ENCODE measurements at regions not wholly inside any gene's neighbourhood (a gene's known extent, or its start where the extent isn't known, plus 50 kb on each side); places are given as distances from the start of the nearest gene placed in this dataset.
"Not testable (repeated sequence)": the region's sequence is repeated elsewhere in the genome, so short reads cannot be mapped to it uniquely, and the experiment has no call there.

- no peaks in the 10 kb centered on the region for H3K9me2 ChIP-seq (ENCODE audit: insufficient read depth, low read length)
- TF ChIP-seq CTCF (IDR thresholded peaks at IDR 0.05; ENCODE audit: poor library complexity, severe bottlenecking) (no peak), SMC3 (conservative IDR thresholded peaks at IDR 0.05; ENCODE audit: poor library complexity) (no peak), REST (IDR thresholded peaks at IDR 0.05; ENCODE audit: borderline replicate concordance) (no peak), TAF1 (IDR thresholded peaks at IDR 0.05; ENCODE audit: low read depth) (no peak), POLR2AphosphoS5 (IDR thresholded peaks at IDR 0.05) (no peak), EZH2 (IDR thresholded peaks at IDR 0.05; ENCODE audit: borderline replicate concordance, insufficient read depth, low read length, poor library complexity, severe bottlenecking) (no peak), MXI1 (conservative IDR thresholded peaks at IDR 0.05; ENCODE audit: poor library complexity, severe bottlenecking) (no peak)
- H3F3A ChIP-seq (ENCODE audit: insufficient read depth, low read length, poor library complexity, severe bottlenecking), result no peaks in the 10 kb centered on the region
- no peak overlapping the region for H3K27ac ChIP-seq (ENCODE audit: low read length)
- H3K79me2 ChIP-seq (replicated peaks; ENCODE audit: insufficient read depth, low read length), result no peaks in the 10 kb centered on the region
- no peak overlapping the region for H3K9ac ChIP-seq (ENCODE audit: low read length)
- H3K36me3 ChIP-seq (ENCODE audit: insufficient read depth, low read length), result no peaks in the 10 kb centered on the region
- H3K4me3 ChIP-seq (ENCODE audit: low read length), result no peak overlapping the region
- no peak overlapping the region for H2AFZ ChIP-seq (ENCODE audit: low read depth, low read length)
- H4K20me1 ChIP-seq (ENCODE audit: insufficient read depth), result no peaks in the 10 kb centered on the region
- no peak overlapping the region for H3K4me2 ChIP-seq (ENCODE audit: low read length)
- no peaks in the 10 kb centered on the region for H3K27me3 ChIP-seq (ENCODE audit: insufficient read depth, low read depth, low read length)
- H3K9me3 ChIP-seq (ENCODE audit: low read length), result no peaks in the 10 kb centered on the region
These were observed 208.4 kb upstream of the KCND2 start for GRCh38 chr7:120064565-120064964.

- not testable (repeated sequence) for H3K9ac ChIP-seq (ENCODE audit: low read length); H2AFZ ChIP-seq (ENCODE audit: low read depth, low read length); H3F3A ChIP-seq (ENCODE audit: insufficient read depth, low read length, poor library complexity, severe bottlenecking); H3K4me3 ChIP-seq (ENCODE audit: low read length); H3K27me3 ChIP-seq (ENCODE audit: insufficient read depth, low read depth, low read length); H3K27ac ChIP-seq (ENCODE audit: low read length); H3K4me2 ChIP-seq (ENCODE audit: low read length); H3K9me2 ChIP-seq (ENCODE audit: insufficient read depth, low read length); H3K79me2 ChIP-seq (replicated peaks; ENCODE audit: insufficient read depth, low read length); H3K9me3 ChIP-seq (ENCODE audit: low read length); H3K36me3 ChIP-seq (ENCODE audit: insufficient read depth, low read length); H4K20me1 ChIP-seq (ENCODE audit: insufficient read depth)
These were observed 206.1 kb upstream of the KCND2 start for GRCh38 chr7:120066898-120067297.

- TF ChIP-seq RAD21 (conservative IDR thresholded peaks at IDR 0.05) (no peak), CTCF (IDR thresholded peaks at IDR 0.05; ENCODE audit: poor library complexity, severe bottlenecking) (no peak), TAF1 (IDR thresholded peaks at IDR 0.05; ENCODE audit: low read depth) (no peak), POLR2AphosphoS5 (IDR thresholded peaks at IDR 0.05) (no peak), EP300 (conservative IDR thresholded peaks at IDR 0.05; ENCODE audit: poor library complexity, severe bottlenecking) (no peak), EZH2 (IDR thresholded peaks at IDR 0.05; ENCODE audit: borderline replicate concordance, insufficient read depth, low read length, poor library complexity, severe bottlenecking) (no peak), REST (IDR thresholded peaks at IDR 0.05; ENCODE audit: borderline replicate concordance) (no peak), SMC3 (conservative IDR thresholded peaks at IDR 0.05; ENCODE audit: poor library complexity) (no peak), MXI1 (conservative IDR thresholded peaks at IDR 0.05; ENCODE audit: poor library complexity, severe bottlenecking) (no peak)
- Histone ChIP-seq H3K9me3 (ENCODE audit: low read length) (no peaks in the 10 kb centered on the region), H4K20me1 (ENCODE audit: insufficient read depth) (no peaks in the 10 kb centered on the region), H3F3A (ENCODE audit: insufficient read depth, low read length, poor library complexity, severe bottlenecking) (no peaks in the 10 kb centered on the region), H3K27ac (ENCODE audit: low read length) (no peak overlapping the region), H3K4me3 (ENCODE audit: low read length) (no peak overlapping the region), H2AFZ (ENCODE audit: low read depth, low read length) (no peak overlapping the region), H3K36me3 (ENCODE audit: insufficient read depth, low read length) (no peaks in the 10 kb centered on the region), H3K79me2 (replicated peaks; ENCODE audit: insufficient read depth, low read length) (no peaks in the 10 kb centered on the region), H3K9me2 (ENCODE audit: insufficient read depth, low read length) (no peaks in the 10 kb centered on the region), H3K27me3 (ENCODE audit: insufficient read depth, low read depth, low read length) (no peaks in the 10 kb centered on the region), H3K9ac (ENCODE audit: low read length) (no peak overlapping the region), H3K4me2 (ENCODE audit: low read length) (no peak overlapping the region)
These were observed 202.8 kb upstream of the KCND2 start for GRCh38 chr7:120070201-120070600.

Data from neural cell (in vitro differentiated cells).